GM10266 (cell line): ENCODE measurements at regions not wholly inside any gene's neighbourhood (a gene's known extent, or its start where the extent isn't known, plus 50 kb on each side); places are given as distances from the start of the nearest gene placed in this dataset.

Experiments
- DNase-seq: peaks from one replicate; pipeline ENCODE4 v3.0.0; 2012; ENCODE audit errors: extremely low spot score
- CTCF ChIP-seq: IDR thresholded peaks from 2 replicates; pipeline ENCODE4 v1.5.1; 2012; ENCODE audit warnings: mild to moderate bottlenecking, low read depth; ENCODE audit not compliant: control insufficient read depth, insufficient read depth; ENCODE audit errors: missing control alignments

- DNase-seq: no peak
- TF ChIP-seq CTCF: no peak
These were observed 246.8 kb downstream of the TGFB2 start for GRCh38 chr1:218591966-218592365.

- no peak for TF ChIP-seq CTCF
- no peak for DNase-seq
These were observed 247.6 kb downstream of the TGFB2 start for GRCh38 chr1:218592688-218593087.

- no peak for TF ChIP-seq CTCF
- no peak for DNase-seq
These were observed 255.8 kb downstream of the TGFB2 start for GRCh38 chr1:218600968-218601367.

GRCh38 chr1:218604217-218604616, 259.1 kb downstream of the TGFB2 start:
- no peak for TF ChIP-seq CTCF
- DNase-seq: no peak

GRCh38 chr1:218611916-218612585, 266.9 kb downstream of the TGFB2 start:
- no peak for TF ChIP-seq CTCF
- DNase-seq: no peak

- DNase-seq: no peak
- TF ChIP-seq CTCF: no peak
These were observed 268.0 kb downstream of the TGFB2 start for GRCh38 chr1:218613105-218613504.

- no peak for DNase-seq
- TF ChIP-seq CTCF: no peak
These were observed 268.9 kb downstream of the TGFB2 start for GRCh38 chr1:218614031-218614430.
